VCaP (cell line): ENCODE measurements at regions not wholly inside any gene's neighbourhood (a gene's known extent, or its start where the extent isn't known, plus 50 kb on each side); places are given as distances from the start of the nearest gene placed in this dataset.
"Not testable (repeated sequence)": the region's sequence is repeated elsewhere in the genome, so short reads cannot be mapped to it uniquely, and the experiment has no call there.

Experiments
- H3K27ac ChIP-seq: fragments of 450-650 bp; 2 replicates; pipeline ENCODE4 v1.5.1; 2017
- TF ChIP-seq, protein P1 (sequence below): fragments of 450-650 bp; conservative IDR thresholded peaks from 2 replicates; pipeline ENCODE4 v1.5.1; 2017; ENCODE audit warnings: mild to moderate bottlenecking, moderate library complexity

DNA sequence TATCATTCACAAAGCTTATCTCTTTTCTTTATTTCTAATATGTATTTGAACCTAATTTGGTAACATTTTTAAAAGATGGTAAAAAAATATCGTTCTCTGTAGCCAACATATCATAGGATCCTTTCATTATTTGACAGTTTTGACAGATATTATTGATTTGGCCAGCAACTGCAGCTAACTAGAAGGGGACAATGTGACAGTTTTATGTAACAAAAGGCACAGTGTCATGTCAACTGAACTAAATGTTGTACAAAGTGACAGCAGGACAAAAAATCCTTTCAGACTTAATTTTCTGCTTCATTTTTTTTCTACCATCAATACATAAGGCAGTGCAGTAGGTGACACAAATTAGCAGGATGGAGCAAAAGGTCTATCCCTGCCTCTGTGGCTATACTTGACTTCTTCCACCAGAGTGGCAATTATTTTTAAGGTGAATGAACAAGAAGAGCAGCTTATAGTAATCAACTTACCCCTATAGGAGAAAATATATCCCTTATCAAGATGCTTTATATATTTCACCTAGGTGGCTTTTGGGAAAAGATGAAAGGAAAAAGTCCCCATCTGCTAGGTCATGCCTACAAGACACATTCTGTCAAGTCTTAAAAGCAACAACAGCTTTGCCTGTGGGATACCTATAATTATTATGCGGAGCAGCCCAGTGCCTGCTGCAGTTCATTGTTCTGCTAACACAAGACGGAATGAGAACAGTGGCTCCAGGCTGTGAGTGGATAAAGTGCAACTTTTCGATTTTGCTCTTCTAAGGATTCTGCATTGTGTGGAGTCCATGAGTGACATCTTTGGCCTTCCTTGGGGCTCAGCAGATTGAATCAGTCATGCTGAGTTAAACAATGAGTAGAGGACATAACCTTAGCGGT is 694.9 kb downstream of the ISL1 start:
- no peak overlapping the region for H3K27ac ChIP-seq
- TF ChIP-seq, protein P1, sequence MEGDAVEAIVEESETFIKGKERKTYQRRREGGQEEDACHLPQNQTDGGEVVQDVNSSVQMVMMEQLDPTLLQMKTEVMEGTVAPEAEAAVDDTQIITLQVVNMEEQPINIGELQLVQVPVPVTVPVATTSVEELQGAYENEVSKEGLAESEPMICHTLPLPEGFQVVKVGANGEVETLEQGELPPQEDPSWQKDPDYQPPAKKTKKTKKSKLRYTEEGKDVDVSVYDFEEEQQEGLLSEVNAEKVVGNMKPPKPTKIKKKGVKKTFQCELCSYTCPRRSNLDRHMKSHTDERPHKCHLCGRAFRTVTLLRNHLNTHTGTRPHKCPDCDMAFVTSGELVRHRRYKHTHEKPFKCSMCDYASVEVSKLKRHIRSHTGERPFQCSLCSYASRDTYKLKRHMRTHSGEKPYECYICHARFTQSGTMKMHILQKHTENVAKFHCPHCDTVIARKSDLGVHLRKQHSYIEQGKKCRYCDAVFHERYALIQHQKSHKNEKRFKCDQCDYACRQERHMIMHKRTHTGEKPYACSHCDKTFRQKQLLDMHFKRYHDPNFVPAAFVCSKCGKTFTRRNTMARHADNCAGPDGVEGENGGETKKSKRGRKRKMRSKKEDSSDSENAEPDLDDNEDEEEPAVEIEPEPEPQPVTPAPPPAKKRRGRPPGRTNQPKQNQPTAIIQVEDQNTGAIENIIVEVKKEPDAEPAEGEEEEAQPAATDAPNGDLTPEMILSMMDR = no peak

DNA sequence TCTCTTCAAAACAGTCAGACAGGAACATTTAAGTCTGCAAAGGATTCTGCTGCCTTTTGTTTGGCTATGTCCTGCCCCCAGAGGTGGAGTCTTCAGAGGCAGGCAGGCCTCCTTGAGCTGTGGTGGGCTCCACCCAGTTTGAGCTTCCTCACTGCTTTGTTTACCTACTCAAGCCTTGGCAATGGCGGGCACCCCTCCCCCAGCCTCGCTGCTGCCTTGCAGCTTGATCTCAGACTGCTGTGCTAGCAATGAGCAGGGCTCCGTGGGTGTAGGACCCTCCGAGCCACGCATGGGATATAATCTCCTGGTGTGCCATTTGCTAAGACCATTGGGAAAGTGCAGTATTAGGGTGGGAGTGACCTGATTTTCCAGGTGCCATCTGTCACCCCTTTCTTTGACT is 685.4 kb upstream of the ITGA1 start:
- H3K27ac ChIP-seq = not testable (repeated sequence)

DNA sequence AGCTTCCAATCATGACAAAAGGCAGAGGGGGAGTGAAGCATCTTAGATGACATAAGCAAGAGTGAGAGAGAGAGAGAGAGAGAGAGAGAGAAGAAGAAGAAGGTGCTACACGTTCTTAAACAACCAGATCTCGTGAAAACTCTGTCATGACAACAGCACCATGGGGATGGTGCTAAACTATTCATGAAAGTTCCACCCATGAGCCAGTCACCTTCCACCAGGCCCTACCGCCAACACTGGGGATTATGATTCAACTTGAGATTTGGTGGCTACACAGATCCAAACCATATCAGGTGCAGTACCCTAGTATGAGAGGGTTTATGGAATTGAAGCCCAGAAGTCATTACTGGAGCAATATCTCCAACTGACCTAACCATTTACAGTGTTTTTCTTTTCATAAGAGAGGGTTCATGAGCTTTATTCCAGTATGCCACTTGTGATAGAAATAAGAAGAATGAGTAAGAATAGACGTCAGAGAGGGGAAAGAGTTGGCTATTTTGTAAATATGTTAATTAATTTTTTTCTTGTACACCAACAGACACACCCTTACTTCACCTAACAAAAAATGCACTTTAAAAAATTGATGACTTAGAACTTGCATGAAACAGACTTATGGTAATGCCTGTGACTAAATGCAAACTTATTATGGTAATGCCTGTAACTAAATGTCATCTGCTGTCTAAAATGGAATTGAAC is 680.4 kb upstream of the ITGA1 start:
- TF ChIP-seq, protein P1 = no peak

DNA sequence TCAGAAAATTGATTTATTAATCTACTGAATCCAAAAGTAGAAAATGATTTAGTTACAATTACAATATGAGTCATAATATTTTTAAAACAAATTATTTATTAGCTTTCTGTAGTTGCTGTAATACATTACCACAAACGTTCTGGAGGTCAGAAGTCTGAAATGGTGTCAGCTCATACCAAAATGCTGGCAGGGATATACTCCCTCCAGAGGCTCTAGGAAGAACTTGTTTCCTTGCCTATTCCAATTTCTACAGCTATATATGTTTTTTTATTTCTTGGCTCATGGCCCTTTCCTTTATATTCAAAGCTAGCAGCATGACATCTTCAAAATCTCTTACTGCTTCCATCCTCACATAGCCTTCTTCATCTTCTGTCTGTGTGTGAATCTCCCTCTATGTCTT is 667.9 kb upstream of the ITGA1 start:
- no peak overlapping the region for H3K27ac ChIP-seq
- TF ChIP-seq, protein P1 = no peak

More for the DNA sequence above, 680.4 kb upstream of the ITGA1 start:
- H3K27ac ChIP-seq = no peak overlapping the region

DNA sequence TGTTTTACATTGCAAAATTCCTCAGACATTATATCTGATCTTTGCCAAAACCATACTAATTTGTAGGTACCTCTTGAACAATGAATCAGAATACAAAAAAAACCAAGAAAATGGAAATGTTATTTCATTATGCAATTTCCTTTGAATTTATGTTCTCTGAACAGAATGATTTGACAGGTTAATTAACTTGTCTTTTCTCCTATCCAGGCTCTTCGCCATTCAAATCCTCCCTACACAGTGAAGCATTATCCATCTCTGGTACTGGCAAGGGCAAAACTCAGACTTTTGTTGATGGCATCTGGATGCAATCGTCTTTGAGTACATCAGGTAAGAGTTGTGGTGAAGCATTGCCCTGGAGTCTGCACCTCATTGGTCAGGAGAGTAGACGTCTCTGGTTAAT is 655.7 kb upstream of the ITGA1 start:
- TF ChIP-seq, protein P1 = no peak
- H3K27ac ChIP-seq = no peak overlapping the region

DNA sequence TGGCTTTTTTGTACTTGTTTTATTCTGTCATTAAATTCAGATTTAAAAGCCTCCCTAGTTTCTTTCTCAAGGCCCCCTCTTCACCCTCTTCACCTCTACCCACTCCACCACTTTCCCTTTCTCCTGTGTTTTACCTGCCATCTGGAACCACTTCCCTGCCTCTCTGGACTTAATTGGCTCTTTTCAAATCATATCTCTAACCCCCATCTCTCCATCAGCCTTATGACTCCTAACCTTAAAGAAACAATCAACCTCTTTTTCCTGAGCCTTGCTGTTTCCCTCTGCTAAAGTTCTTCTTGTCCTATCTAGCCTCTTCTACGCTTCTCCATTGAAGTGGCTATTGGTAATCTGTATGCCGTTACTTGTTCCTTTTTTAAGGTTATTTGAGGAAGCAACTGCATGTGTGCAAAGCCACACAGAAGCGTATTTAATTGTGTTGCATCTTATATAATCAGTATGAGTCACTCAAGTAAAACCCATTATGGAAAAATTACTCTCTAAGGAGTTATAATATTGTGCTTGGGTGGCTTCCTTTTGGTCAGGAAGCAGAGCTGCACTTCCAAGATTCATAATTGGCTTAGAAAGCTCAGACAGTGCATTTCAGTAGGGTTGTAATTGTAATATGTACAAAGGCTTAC is 653.6 kb upstream of the ITGA1 start:
- TF ChIP-seq, protein P1 = no peak
- H3K27ac ChIP-seq = no peak overlapping the region

DNA sequence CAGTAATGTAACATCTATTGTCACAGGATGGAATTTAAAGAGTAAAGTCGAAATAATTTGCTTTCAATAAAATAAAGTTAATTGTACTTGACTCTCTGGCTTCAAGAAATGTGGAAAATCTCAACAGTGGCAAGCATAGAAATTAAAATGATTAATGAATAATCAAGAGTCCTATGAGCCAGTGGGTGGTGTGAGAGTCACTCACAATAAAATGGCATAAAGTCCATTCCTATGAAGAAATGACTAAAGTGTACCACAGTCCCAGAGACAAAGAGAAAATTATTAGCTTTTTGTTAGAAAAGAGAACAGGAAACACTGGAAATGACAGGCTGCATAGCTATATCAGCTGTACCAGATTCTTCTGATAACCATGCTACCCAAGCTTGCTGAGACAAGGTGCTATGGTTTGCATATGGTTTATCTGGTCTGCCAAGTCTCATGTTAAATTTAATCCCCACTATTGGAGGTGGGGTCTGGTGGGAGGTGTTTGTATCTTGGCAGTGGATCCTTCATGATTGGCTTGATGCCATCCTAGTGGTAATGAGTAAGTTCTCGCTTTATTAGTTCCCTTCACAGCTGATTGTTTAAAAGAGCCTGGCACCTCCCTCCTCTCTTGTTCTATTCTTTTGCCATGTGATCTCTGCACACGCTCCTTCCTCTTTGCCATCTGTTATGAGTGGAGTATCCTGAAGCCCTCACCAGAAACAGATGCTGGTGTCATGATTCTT is 647.7 kb upstream of the ITGA1 start:
- TF ChIP-seq, protein P1 = no peak
- H3K27ac ChIP-seq = no peak overlapping the region
